HCT116 (cell line): ENCODE measurements at regions not wholly inside any gene's neighbourhood (a gene's known extent, or its start where the extent isn't known, plus 50 kb on each side); places are given as distances from the start of the nearest gene placed in this dataset.

Experiments used
- ATAC-seq: fragments of 200-7000 bp; cut with Tn5 transposase; 2 replicates; pipeline ENCODE4 v1.9.1; 2020; ENCODE audit warnings: mild to moderate bottlenecking, moderate library complexity
- BruUV-seq: library from RNA; stranded (reverse); fragments of 400-500 nt; replicated peaks from 2 replicates; lab custom pipeline; 2021; lab: Mats Ljungman, UMichigan
- CTCF ChIA-PET: fragments of 300-600 bp; sonication (Branson Sonifier 250); formaldehyde crosslinking; loops from one replicate; lab custom pipeline; 2021; ENCODE audit warnings: antibody characterized with exemption; lab: Charles Lee
- POLR2A ChIA-PET: fragments of 300-600, 350-600 bp; sonication (Branson Sonifier 250); formaldehyde crosslinking; loops from one replicate; lab custom pipeline; 2021; ENCODE audit warnings: antibody characterized with exemption; lab: Charles Lee
- RAD21 ChIA-PET, 2 experiments: fragments of 300-600 bp; sonication (Branson Sonifier 250); formaldehyde crosslinking; loops; one replicate each; lab custom pipeline; 2023; ENCODE audit warnings: low total read pairs in 2 of 2; ENCODE audit not compliant: uncharacterized antibody in 2 of 2, unreplicated experiment in 2 of 2, low non-redundant PET in 1 of 2; lab: Charles Lee
- DNase-seq: peaks from one replicate; pipeline ENCODE4 v3.0.0-alpha.2; 2010; ENCODE audit warnings: low read depth, low spot score
- H2AFZ ChIP-seq: fragments of 200-600 bp; shearing (Covaris generic), sonication (generic); 2 replicates; pipeline ENCODE4 v1.6.1; 2017; ENCODE audit warnings: low read depth, mixed run types, mixed read lengths, antibody characterized with exemption, low read length; ENCODE audit not compliant: poor library complexity, severe bottlenecking
- H3K27ac ChIP-seq: 2 replicates; pipeline ENCODE4 v1.5.1; 2012; ENCODE audit warnings: low read depth, low read length
- H3K27me3 ChIP-seq: fragments of 200-600 bp; sonication (generic); 2 replicates; pipeline ENCODE4 v1.6.1; 2016; ENCODE audit warnings: mixed run types, low read length, mixed read lengths; ENCODE audit not compliant: insufficient read depth
- H3K36me3 ChIP-seq, 2 experiments: fragments of 200-500 bp in 1 of 2; fragments of 200-600 bp in 1 of 2; sonication (Bioruptor generic) in 1 of 2; sonication (generic) in 1 of 2; 2 replicates each; pipeline versions ENCODE4 v1.5.1 to v1.6.1; 2014 to 2016; ENCODE audit warnings: low read length in 2 of 2, inconsistent platforms in 1 of 2, mixed read lengths in 1 of 2, mixed run types in 1 of 2; ENCODE audit not compliant: insufficient read depth in 2 of 2, control insufficient read depth in 1 of 2
- H3K4me1 ChIP-seq, 2 experiments: fragments of 200-600 bp in 1 of 2; sonication (generic) in 1 of 2; 2 replicates each; pipeline versions ENCODE4 v1.5.1 to v1.6.1; 2012 to 2017; ENCODE audit warnings: low read length in 2 of 2, inconsistent platforms in 1 of 2, mild to moderate bottlenecking in 1 of 2, mixed read lengths in 1 of 2, mixed run types in 1 of 2, moderate library complexity in 1 of 2; ENCODE audit not compliant: insufficient read depth in 2 of 2, control insufficient read depth in 1 of 2
- H3K4me2 ChIP-seq: fragments of 200-600 bp; sonication (generic); 2 replicates; pipeline ENCODE4 v1.6.1; 2017; ENCODE audit warnings: mixed run types, low read length, mixed read lengths
- H3K4me3 ChIP-seq, 2 experiments: fragments of 200-600 bp in 1 of 2; sonication (generic) in 1 of 2; replicated peaks in 1 of 2; 2 replicates each; pipeline ENCODE4 v1.5.1; 2011 to 2016; ENCODE audit warnings: low read length in 2 of 2, control low read depth in 1 of 2, low read depth in 1 of 2, mild to moderate bottlenecking in 1 of 2, mixed read lengths in 1 of 2, mixed run types in 1 of 2
- H3K79me2 ChIP-seq: fragments of 200-600 bp; sonication (generic); 2 replicates; pipeline ENCODE4 v1.6.1; 2017; ENCODE audit warnings: mild to moderate bottlenecking, mixed run types, low read length, moderate library complexity, mixed read lengths; ENCODE audit not compliant: insufficient read depth
- H3K9ac ChIP-seq: fragments of 200-600 bp; sonication (generic); 2 replicates; pipeline ENCODE4 v1.6.1; 2016; ENCODE audit warnings: low read length, mixed read lengths
- H3K9me2 ChIP-seq: fragments of 200-600 bp; sonication (generic), shearing (Covaris generic); 2 replicates; pipeline ENCODE4 v1.6.1; 2017; ENCODE audit warnings: mixed run types, mild to moderate bottlenecking, moderate library complexity; ENCODE audit not compliant: insufficient read depth
- H3K9me3 ChIP-seq, 2 experiments: fragments of 200-500 bp in 1 of 2; fragments of 200-600 bp in 1 of 2; sonication (Bioruptor generic) in 1 of 2; sonication (generic) in 1 of 2; 2 replicates each; pipeline ENCODE4 v1.6.1; 2014 to 2017; ENCODE audit warnings: low read length in 2 of 2, mixed read lengths in 2 of 2, inconsistent platforms in 1 of 2, low read depth in 1 of 2, mild to moderate bottlenecking in 1 of 2, mixed run types in 1 of 2, moderate library complexity in 1 of 2; ENCODE audit not compliant: control insufficient read depth in 1 of 2, insufficient read depth in 1 of 2
- H4K20me1 ChIP-seq: fragments of 200-600 bp; sonication (generic), shearing (Covaris generic); 2 replicates; pipeline ENCODE4 v1.6.1; 2017; ENCODE audit warnings: mixed run types, mild to moderate bottlenecking, moderate library complexity; ENCODE audit not compliant: insufficient read depth
- CEBPB ChIP-seq: IDR thresholded peaks from 2 replicates; pipeline ENCODE4 v1.6.1; 2012; ENCODE audit warnings: low read depth
- EGR1 ChIP-seq: IDR thresholded peaks from 2 replicates; pipeline ENCODE4 v1.6.1; 2012; ENCODE audit warnings: low read depth
- ELF1 ChIP-seq: IDR thresholded peaks from 2 replicates; pipeline ENCODE4 v1.6.1; 2012; ENCODE audit warnings: low read depth, borderline replicate concordance
- EZH2 ChIP-seq: fragments of 200-600 bp; sonication (generic); IDR thresholded peaks from 2 replicates; pipeline ENCODE4 v1.6.1; 2017; ENCODE audit warnings: antibody characterized with exemption, mixed run types
- JUND ChIP-seq: IDR thresholded peaks from 2 replicates; pipeline ENCODE4 v1.6.1; 2012
- POLR2AphosphoS5 ChIP-seq: IDR thresholded peaks from 2 replicates; pipeline ENCODE4 v1.6.1; 2011; ENCODE audit warnings: mild to moderate bottlenecking, low read depth, low read length, moderate library complexity
- SIN3A ChIP-seq: IDR thresholded peaks from 2 replicates; pipeline ENCODE4 v1.6.1; 2012; ENCODE audit warnings: low read depth
- SP1 ChIP-seq: IDR thresholded peaks from 2 replicates; pipeline ENCODE4 v1.6.1; 2012; ENCODE audit warnings: low read depth
- TCF7L2 ChIP-seq: IDR thresholded peaks from 2 replicates; pipeline ENCODE4 v1.7.0; 2011; ENCODE audit warnings: borderline replicate concordance, inconsistent platforms; ENCODE audit not compliant: insufficient read depth, insufficient read length; ENCODE audit errors: extremely low read depth
- ZFX ChIP-seq: fragments of 450-650 bp; IDR thresholded peaks from 2 replicates; pipeline ENCODE4 v1.6.1; 2017
- intact Hi-C: fragments of 100-400 bp; cut with micrococcal nuclease; formaldehyde crosslinking; loops from 2 replicates; pipeline ENCODE4 v1.10.0; 2022
- TF ChIP-seq, protein P1 (sequence below): IDR thresholded peaks from 2 replicates; pipeline ENCODE4 v1.6.1; 2011; ENCODE audit warnings: mild to moderate bottlenecking, low read length, moderate library complexity; ENCODE audit not compliant: insufficient replicate concordance; ENCODE audit errors: extremely low read depth
- TF ChIP-seq, protein P2 (sequence below): IDR thresholded peaks from 2 replicates; pipeline ENCODE4 v1.6.1; 2012
- TF ChIP-seq, protein P3 (sequence below): IDR thresholded peaks from 2 replicates; pipeline ENCODE4 v1.6.1; 2012; ENCODE audit warnings: low read depth

DNA sequence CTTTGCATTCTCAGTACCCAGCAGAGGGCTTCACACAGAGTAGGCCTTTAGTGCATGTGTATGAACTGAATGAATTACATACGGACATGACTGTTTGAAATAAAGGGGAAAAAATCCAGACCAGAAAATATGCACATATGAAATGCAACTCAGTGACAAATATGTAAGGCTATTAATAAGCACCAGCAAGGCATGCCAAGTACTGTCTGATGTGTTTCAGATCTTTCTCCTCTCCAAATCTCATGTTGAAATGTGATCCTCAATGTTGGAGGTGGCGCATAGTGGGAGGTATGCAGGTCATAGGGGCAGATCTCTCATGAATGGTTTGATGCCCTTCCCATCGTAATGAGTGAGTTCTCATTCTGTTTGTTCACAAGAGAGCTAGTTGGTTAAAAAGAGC lies 87.3 kb upstream of the TOMM7 start:
- DNase-seq (no peak), ATAC-seq (no peak)
- H3K79me2 ChIP-seq, result no peaks in the 10 kb centered on the region
- H3K9me3 ChIP-seq, result no peaks in the 10 kb centered on the region
- BruUV-seq, result no TSS peak
- no peak overlapping the region for H3K9ac ChIP-seq
- H3K4me1 ChIP-seq, result no peaks in the 10 kb centered on the region
- TF ChIP-seq SIN3A (no peak), CEBPB (no peak), EGR1 (no peak), ELF1 (no peak), ZFX (no peak), TCF7L2 (no peak), JUND (no peak)
- TF ChIP-seq, protein P1, sequence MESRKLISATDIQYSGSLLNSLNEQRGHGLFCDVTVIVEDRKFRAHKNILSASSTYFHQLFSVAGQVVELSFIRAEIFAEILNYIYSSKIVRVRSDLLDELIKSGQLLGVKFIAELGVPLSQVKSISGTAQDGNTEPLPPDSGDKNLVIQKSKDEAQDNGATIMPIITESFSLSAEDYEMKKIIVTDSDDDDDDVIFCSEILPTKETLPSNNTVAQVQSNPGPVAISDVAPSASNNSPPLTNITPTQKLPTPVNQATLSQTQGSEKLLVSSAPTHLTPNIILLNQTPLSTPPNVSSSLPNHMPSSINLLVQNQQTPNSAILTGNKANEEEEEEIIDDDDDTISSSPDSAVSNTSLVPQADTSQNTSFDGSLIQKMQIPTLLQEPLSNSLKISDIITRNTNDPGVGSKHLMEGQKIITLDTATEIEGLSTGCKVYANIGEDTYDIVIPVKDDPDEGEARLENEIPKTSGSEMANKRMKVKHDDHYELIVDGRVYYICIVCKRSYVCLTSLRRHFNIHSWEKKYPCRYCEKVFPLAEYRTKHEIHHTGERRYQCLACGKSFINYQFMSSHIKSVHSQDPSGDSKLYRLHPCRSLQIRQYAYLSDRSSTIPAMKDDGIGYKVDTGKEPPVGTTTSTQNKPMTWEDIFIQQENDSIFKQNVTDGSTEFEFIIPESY, result no peak
- TF ChIP-seq, protein P2, sequence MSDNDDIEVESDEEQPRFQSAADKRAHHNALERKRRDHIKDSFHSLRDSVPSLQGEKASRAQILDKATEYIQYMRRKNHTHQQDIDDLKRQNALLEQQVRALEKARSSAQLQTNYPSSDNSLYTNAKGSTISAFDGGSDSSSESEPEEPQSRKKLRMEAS, result no peak
- no peak overlapping the region for H3K4me3 ChIP-seq
- no peaks in the 10 kb centered on the region for H3K27me3 ChIP-seq
- H3K27ac ChIP-seq, result no peak overlapping the region
- H3K36me3 ChIP-seq, result no peaks in the 10 kb centered on the region
- ChIA-PET POLR2A (no interaction called here), CTCF (no interaction called here), RAD21 (no interaction called here)
- no peaks in the 10 kb centered on the region for H4K20me1 ChIP-seq
- H3K9me2 ChIP-seq, result no peaks in the 10 kb centered on the region
- no peak overlapping the region for H2AFZ ChIP-seq
- intact Hi-C loops, result no loop called here
- no peak overlapping the region for H3K4me2 ChIP-seq

DNA sequence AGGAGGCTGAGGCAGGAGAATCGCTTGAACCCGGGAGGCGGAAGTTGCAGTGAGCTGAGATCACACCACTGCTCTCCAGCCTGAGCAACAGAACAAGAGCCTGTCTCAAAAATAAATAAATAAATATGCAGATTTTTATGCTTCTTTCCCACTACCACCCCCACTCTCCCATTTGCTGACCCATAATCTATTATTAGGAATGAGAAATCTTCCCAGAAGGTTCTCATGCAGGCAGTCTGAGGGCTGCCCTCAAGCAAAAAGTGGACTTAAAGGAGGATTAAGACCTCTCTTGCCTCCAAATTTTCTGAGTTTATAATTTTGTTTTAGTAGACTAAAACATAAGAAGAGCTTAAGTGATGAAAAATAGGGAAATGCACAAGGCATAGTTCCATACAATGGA lies 85.2 kb upstream of the TOMM7 start:
- H3K36me3 ChIP-seq, result no peaks in the 10 kb centered on the region
- RAD21 ChIA-PET, result no interaction called here
- no peaks in the 10 kb centered on the region for H3K27me3 ChIP-seq
- POLR2A ChIA-PET, result no interaction called here
- intact Hi-C loops, result no loop called here
- no peak overlapping the region for H3K9ac ChIP-seq
- BruUV-seq, result no TSS peak
- no peaks in the 10 kb centered on the region for H3K9me2 ChIP-seq
- CTCF ChIA-PET, result no interaction called here
- no peaks in the 10 kb centered on the region for H3K9me3 ChIP-seq
- no peaks in the 10 kb centered on the region for H3K79me2 ChIP-seq
- ATAC-seq (no peak), DNase-seq (no peak)
- H2AFZ ChIP-seq, result no peak overlapping the region
- H3K4me1 ChIP-seq, result no peaks in the 10 kb centered on the region
- H3K4me3 ChIP-seq, result no peak overlapping the region
- no peak overlapping the region for H3K27ac ChIP-seq
- H4K20me1 ChIP-seq, result no peaks in the 10 kb centered on the region
- no peak overlapping the region for H3K4me2 ChIP-seq
- TF ChIP-seq, protein P3, sequence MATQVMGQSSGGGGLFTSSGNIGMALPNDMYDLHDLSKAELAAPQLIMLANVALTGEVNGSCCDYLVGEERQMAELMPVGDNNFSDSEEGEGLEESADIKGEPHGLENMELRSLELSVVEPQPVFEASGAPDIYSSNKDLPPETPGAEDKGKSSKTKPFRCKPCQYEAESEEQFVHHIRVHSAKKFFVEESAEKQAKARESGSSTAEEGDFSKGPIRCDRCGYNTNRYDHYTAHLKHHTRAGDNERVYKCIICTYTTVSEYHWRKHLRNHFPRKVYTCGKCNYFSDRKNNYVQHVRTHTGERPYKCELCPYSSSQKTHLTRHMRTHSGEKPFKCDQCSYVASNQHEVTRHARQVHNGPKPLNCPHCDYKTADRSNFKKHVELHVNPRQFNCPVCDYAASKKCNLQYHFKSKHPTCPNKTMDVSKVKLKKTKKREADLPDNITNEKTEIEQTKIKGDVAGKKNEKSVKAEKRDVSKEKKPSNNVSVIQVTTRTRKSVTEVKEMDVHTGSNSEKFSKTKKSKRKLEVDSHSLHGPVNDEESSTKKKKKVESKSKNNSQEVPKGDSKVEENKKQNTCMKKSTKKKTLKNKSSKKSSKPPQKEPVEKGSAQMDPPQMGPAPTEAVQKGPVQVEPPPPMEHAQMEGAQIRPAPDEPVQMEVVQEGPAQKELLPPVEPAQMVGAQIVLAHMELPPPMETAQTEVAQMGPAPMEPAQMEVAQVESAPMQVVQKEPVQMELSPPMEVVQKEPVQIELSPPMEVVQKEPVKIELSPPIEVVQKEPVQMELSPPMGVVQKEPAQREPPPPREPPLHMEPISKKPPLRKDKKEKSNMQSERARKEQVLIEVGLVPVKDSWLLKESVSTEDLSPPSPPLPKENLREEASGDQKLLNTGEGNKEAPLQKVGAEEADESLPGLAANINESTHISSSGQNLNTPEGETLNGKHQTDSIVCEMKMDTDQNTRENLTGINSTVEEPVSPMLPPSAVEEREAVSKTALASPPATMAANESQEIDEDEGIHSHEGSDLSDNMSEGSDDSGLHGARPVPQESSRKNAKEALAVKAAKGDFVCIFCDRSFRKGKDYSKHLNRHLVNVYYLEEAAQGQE, result no peak
- TF ChIP-seq POLR2AphosphoS5 (no peak), EZH2 (no peak), ZFX (no peak), CEBPB (no peak), SP1 (no peak)
- TF ChIP-seq, protein P2, result no peak
- TF ChIP-seq, protein P1, result no peak
